Neural crest cell (in vitro differentiated cells): ENCODE measurements at regions not wholly inside any gene's neighbourhood (a gene's known extent, or its start where the extent isn't known, plus 50 kb on each side); places are given as distances from the start of the nearest gene placed in this dataset.

Source experiments
- DNase-seq: peaks from one replicate; pipeline ENCODE4 v3.0.0; 2021; ENCODE audit warnings: low read depth, mixed read lengths, low spot score
- H3K27ac Mint-ChIP-seq: one replicate; pipeline ENCODE4 v1.8.0; 2021; ENCODE audit warnings: mild to moderate bottlenecking, mixed read lengths; ENCODE audit not compliant: unreplicated experiment
- H3K27me3 Mint-ChIP-seq: 2 replicates; pipeline ENCODE4 v1.8.0; 2021; ENCODE audit warnings: low read depth, mild to moderate bottlenecking, mixed read lengths
- H3K36me3 Mint-ChIP-seq: 2 replicates; pipeline ENCODE4 v1.8.0; 2021; ENCODE audit warnings: low read depth, mild to moderate bottlenecking, mixed read lengths
- H3K4me1 Mint-ChIP-seq: 2 replicates; pipeline ENCODE4 v1.8.0; 2021; ENCODE audit warnings: mixed read lengths
- H3K4me3 Mint-ChIP-seq: one replicate; pipeline ENCODE4 v1.8.0; 2021; ENCODE audit warnings: mild to moderate bottlenecking, mixed read lengths
- H3K9me3 Mint-ChIP-seq: 2 replicates; pipeline ENCODE4 v1.8.0; 2021; ENCODE audit warnings: mixed read lengths
- CTCF ChIP-seq: fragments of 200-600 bp; sonication (generic); conservative IDR thresholded peaks from 2 replicates; pipeline ENCODE4 v1.5.0; 2021; ENCODE audit warnings: antibody characterized with exemption, mild to moderate bottlenecking

GRCh38 chr1:34639701-34640100 is 115.1 kb upstream of the GJB5 start:
- Mint-ChIP-seq H3K36me3 (no peaks in the 10 kb centered on the region), H3K27me3 (peaks cover 20% of the 10 kb centered on the region), H3K27ac (no peak overlapping the region), H3K9me3 (no peaks in the 10 kb centered on the region), H3K4me1 (no peaks in the 10 kb centered on the region), H3K4me3 (no peak overlapping the region)
- TF ChIP-seq CTCF: no peak
- no peak for DNase-seq

GRCh38 chr1:34640654-34641401 is 114.0 kb upstream of the GJB5 start:
- Mint-ChIP-seq H3K36me3 (no peaks in the 10 kb centered on the region), H3K9me3 (no peaks in the 10 kb centered on the region), H3K4me1 (no peaks in the 10 kb centered on the region), H3K27ac (no peak overlapping the region), H3K4me3 (no peak overlapping the region), H3K27me3 (peaks cover 28% of the 10 kb centered on the region)
- TF ChIP-seq CTCF: no peak
- no peak for DNase-seq

GRCh38 chr1:34642679-34643078 is 112.2 kb upstream of the GJB5 start:
- TF ChIP-seq CTCF: no peak
- DNase-seq: no peak
- Mint-ChIP-seq H3K4me1 (no peaks in the 10 kb centered on the region), H3K36me3 (no peaks in the 10 kb centered on the region), H3K27ac (no peak overlapping the region), H3K9me3 (no peaks in the 10 kb centered on the region), H3K4me3 (no peak overlapping the region), H3K27me3 (peaks cover 44% of the 10 kb centered on the region)

GRCh38 chr1:34645109-34645688 is 109.6 kb upstream of the GJB5 start:
- Mint-ChIP-seq H3K4me1 (no peaks in the 10 kb centered on the region), H3K4me3 (no peak overlapping the region), H3K27ac (no peak overlapping the region), H3K27me3 (peaks cover 64% of the 10 kb centered on the region), H3K9me3 (peaks cover 4% of the 10 kb centered on the region), H3K36me3 (no peaks in the 10 kb centered on the region)
- no peak for TF ChIP-seq CTCF
- DNase-seq: no peak

- no peak overlapping the region for H3K27ac Mint-ChIP-seq
- DNase-seq: no peak
- no peak overlapping the region for H3K4me3 Mint-ChIP-seq
- H3K9me3 Mint-ChIP-seq: peaks cover 4% of the 10 kb centered on the region
- peaks cover 66% of the 10 kb centered on the region for H3K27me3 Mint-ChIP-seq
- no peaks in the 10 kb centered on the region for H3K36me3 Mint-ChIP-seq
- no peaks in the 10 kb centered on the region for H3K4me1 Mint-ChIP-seq
- TF ChIP-seq CTCF: no peak
These were observed 108.9 kb upstream of the GJB5 start for GRCh38 chr1:34645919-34646318.
